HepG2 (cell line): ENCODE measurements at regions not wholly inside any gene's neighbourhood (a gene's known extent, or its start where the extent isn't known, plus 50 kb on each side); places are given as distances from the start of the nearest gene placed in this dataset.

Experiments
- ARHGAP35 ChIP-seq: sonication (generic); formaldehyde crosslinking; IDR thresholded peaks from 2 replicates; pipeline ENCODE4 v1.9.0; 2022; ENCODE audit warnings: mild to moderate bottlenecking, inconsistent platforms, moderate library complexity, missing genetic modification reagents, borderline replicate concordance
- CHD2 ChIP-seq: IDR thresholded peaks from 2 replicates; pipeline ENCODE4 v1.6.1; 2011; ENCODE audit warnings: low read depth, low read length, improper control_type of control experiment
- CREB1 ChIP-seq, 2 experiments: fragments of 450-650 bp in 1 of 2; IDR thresholded peaks; 2 replicates each; pipeline ENCODE4 v1.6.1; 2016 to 2017; ENCODE audit warnings: control low read depth in 1 of 2, mild to moderate bottlenecking in 1 of 2, missing compliant biosample characterization in 1 of 2, missing genetic modification characterization in 1 of 2
- HIVEP1 ChIP-seq: sonication (generic); formaldehyde crosslinking; IDR thresholded peaks from 2 replicates; pipeline ENCODE4 v1.4.0; 2020; ENCODE audit warnings: mild to moderate bottlenecking, missing genetic modification reagents
- TCF12 ChIP-seq, 2 experiments: fragments of 450-650 bp in 1 of 2; sonication (generic) in 1 of 2; formaldehyde crosslinking in 1 of 2; IDR thresholded peaks; 2 replicates each; pipeline versions ENCODE4 v1.6.1 to v1.8.0; 2017 to 2022; ENCODE audit warnings: antibody characterized with exemption in 1 of 2, mild to moderate bottlenecking in 1 of 2, missing genetic modification reagents in 1 of 2, moderate library complexity in 1 of 2
- ZKSCAN5 ChIP-seq: sonication (generic); formaldehyde crosslinking; IDR thresholded peaks from 2 replicates; pipeline ENCODE4 v1.5.1; 2020; ENCODE audit warnings: mild to moderate bottlenecking, missing genetic modification reagents
- ZNF230 ChIP-seq: sonication (generic); formaldehyde crosslinking; IDR thresholded peaks from 2 replicates; pipeline ENCODE4 v1.4.0; 2020; ENCODE audit warnings: mild to moderate bottlenecking, missing genetic modification reagents

DNA sequence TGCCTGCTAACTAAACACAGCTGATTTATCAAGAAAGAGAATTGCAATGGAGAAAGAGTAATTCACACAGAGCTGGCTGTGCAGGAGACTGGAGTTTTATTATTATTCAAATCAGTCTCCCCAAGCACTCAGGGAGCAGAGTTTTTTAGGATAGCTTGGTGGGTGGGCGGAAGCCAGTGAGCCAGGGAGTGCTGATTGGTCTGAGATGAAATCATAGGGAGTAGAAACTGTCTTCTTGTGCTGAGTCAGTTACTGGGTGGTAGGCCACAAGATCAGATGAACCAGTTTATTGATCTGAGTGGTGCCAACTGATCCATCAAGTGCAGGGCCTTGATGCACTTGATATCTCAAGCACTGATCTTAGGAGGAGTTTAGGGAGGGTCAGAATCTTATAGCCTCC is 891.9 kb upstream of the CADM2 start:
- TF ChIP-seq CREB1 (IDR thresholded peaks at IDR 0.05) (no peak), CREB1 (CRISPR knock-in tag; IDR thresholded peaks at IDR 0.05) (no peak), ARHGAP35 (CRISPR knock-in tag) (no peak), ZKSCAN5 (CRISPR knock-in tag) (no peak), ZNF230 (CRISPR knock-in tag) (no peak), HIVEP1 (CRISPR knock-in tag) (no peak), TCF12 (IDR thresholded peaks at IDR 0.05) (no peak), TCF12 (CRISPR knock-in tag; IDR thresholded peaks at IDR 0.05) (no peak), CHD2 (no peak)
